ENCODE measurements at regions not wholly inside any gene's neighbourhood (a gene's known extent, or its start where the extent isn't known, plus 50 kb on each side); places are given as distances from the start of the nearest gene placed in this dataset.
A peak's percentile ranks its signal among the peaks of the same experiment; 100 is the strongest.

GRCh38 chr3:43871627-43872245 is 181.0 kb downstream of the ABHD5 start:
- Histone ChIP-seq H3K4me3 (no peak overlapping the region), H3K9me3 (no peaks in the 10 kb centered on the region), H3K4me2 (0 out of 2 replicates have a peak overlapping the region, but pooled peaks have one; percentile 26), H3K9ac (no peak overlapping the region), H3K27ac (no peak overlapping the region), H4K20me1 (no peaks in the 10 kb centered on the region), H3K4me1 (peaks cover 15% of the 10 kb centered on the region), H3K27me3 (no peaks in the 10 kb centered on the region), H3K36me3 (no peaks in the 10 kb centered on the region)
- TF ChIP-seq Cebpa-rat (IDR thresholded peaks at IDR 0.05) = no peak

GRCh38 chr3:43872301-43872700 is 181.6 kb downstream of the ABHD5 start:
- Histone ChIP-seq H3K9ac (no peak overlapping the region), H3K36me3 (no peaks in the 10 kb centered on the region), H3K4me2 (peak overlapping the region; percentile 26; the same call in 1 of the 2 replicates), H3K4me3 (no peak overlapping the region), H3K4me1 (peaks cover 11% of the 10 kb centered on the region), H4K20me1 (no peaks in the 10 kb centered on the region), H3K27me3 (no peaks in the 10 kb centered on the region), H3K9me3 (no peaks in the 10 kb centered on the region), H3K27ac (no peak overlapping the region)
- TF ChIP-seq Cebpa-rat (IDR thresholded peaks at IDR 0.05) = no peak

- Histone ChIP-seq H3K9ac (no peak overlapping the region), H3K4me2 (no peak overlapping the region), H3K9me3 (no peaks in the 10 kb centered on the region), H3K4me1 (peaks cover 11% of the 10 kb centered on the region), H3K27me3 (no peaks in the 10 kb centered on the region), H3K36me3 (no peaks in the 10 kb centered on the region), H3K4me3 (no peak overlapping the region), H4K20me1 (no peaks in the 10 kb centered on the region), H3K27ac (no peak overlapping the region)
- TF ChIP-seq Cebpa-rat (IDR thresholded peaks at IDR 0.05) = no peak
These were observed 182.2 kb downstream of the ABHD5 start for GRCh38 chr3:43872901-43873300.

DNA sequence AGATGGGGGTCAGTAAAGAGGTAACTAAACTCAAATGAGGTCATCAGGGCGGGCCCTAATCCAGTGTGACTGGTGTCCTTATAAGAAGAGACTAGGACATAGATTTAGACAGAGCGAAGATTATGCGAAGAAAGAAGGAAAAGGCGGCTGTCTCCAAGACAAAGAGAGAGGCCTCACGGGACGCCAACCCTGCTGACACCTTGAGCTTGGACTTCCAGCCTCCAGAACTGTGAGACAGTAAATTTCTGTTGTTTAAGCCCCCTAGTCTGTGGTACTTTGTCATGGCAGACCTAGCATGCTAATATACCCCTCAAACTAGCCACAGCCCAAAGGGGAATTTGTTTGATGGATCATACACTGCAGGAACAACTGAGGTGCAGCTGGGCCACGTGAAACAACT is 183.0 kb downstream of the ABHD5 start:
- Histone ChIP-seq H3K36me3 (no peaks in the 10 kb centered on the region), H3K4me2 (no peak overlapping the region), H4K20me1 (no peaks in the 10 kb centered on the region), H3K9ac (no peak overlapping the region), H3K9me3 (no peaks in the 10 kb centered on the region), H3K4me1 (peaks cover 11% of the 10 kb centered on the region), H3K27me3 (no peaks in the 10 kb centered on the region), H3K4me3 (no peak overlapping the region), H3K27ac (no peak overlapping the region)
- no peak for TF ChIP-seq Cebpa-rat (IDR thresholded peaks at IDR 0.05)

DNA sequence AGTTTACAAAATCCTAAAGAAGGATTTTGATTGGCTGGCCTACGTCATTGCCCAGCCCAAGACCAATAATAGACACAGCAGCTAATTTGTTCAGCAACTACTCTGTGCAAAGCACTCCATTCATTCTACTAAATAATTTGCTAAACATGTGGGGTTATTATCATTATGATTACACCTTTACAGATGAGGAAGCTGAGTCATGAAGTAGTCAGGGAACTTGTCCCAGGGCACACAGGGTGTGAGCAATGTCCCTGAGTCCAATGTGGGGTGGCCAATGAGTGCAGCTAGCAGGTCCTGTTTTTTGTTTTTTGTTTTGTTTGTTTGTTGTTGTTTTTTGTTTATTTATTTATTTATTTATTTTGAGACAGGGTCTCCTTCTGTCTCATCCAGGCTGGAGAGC is 183.6 kb downstream of the ABHD5 start:
- H3K9ac ChIP-seq = no peak overlapping the region
- H3K36me3 ChIP-seq = no peaks in the 10 kb centered on the region
- H4K20me1 ChIP-seq = no peaks in the 10 kb centered on the region
- H3K9me3 ChIP-seq = no peaks in the 10 kb centered on the region
- no peak overlapping the region for H3K4me2 ChIP-seq
- no peaks in the 10 kb centered on the region for H3K27me3 ChIP-seq
- peaks cover 11% of the 10 kb centered on the region for H3K4me1 ChIP-seq
- no peak overlapping the region for H3K27ac ChIP-seq
- TF ChIP-seq Cebpa-rat (IDR thresholded peaks at IDR 0.05) = no peak
- no peak overlapping the region for H3K4me3 ChIP-seq

GRCh38 chr3:43874731-43875130 is 184.0 kb downstream of the ABHD5 start:
- H3K9me3 ChIP-seq = no peaks in the 10 kb centered on the region
- no peaks in the 10 kb centered on the region for H3K36me3 ChIP-seq
- H3K4me3 ChIP-seq = no peak overlapping the region
- H4K20me1 ChIP-seq = no peaks in the 10 kb centered on the region
- no peak overlapping the region for H3K4me2 ChIP-seq
- H3K4me1 ChIP-seq = peaks cover 11% of the 10 kb centered on the region
- no peak overlapping the region for H3K27ac ChIP-seq
- H3K27me3 ChIP-seq = no peaks in the 10 kb centered on the region
- H3K9ac ChIP-seq = no peak overlapping the region
- no peak for TF ChIP-seq Cebpa-rat (IDR thresholded peaks at IDR 0.05)

DNA sequence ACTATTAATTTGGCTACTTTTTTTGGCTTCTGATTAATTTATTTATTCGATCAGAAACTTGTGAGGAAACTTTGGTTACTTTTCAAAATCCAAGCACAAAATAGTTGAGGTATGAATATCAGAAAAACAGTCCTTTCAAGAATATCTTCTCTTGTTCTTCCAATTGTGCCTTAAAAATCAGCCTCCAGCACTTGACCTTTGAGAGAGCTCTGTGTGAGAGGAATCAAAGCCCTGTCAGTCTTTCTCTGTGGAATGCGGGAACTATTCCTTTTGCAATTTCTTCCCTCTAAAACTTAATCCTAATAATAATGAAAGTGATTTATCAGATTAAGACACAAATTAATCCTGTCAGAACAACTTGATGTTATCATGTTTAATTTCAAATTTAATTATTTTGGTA is 185.9 kb downstream of the ABHD5 start:
- Histone ChIP-seq H3K4me3 (no peak overlapping the region), H3K9ac (no peak overlapping the region), H3K27ac (no peak overlapping the region), H3K27me3 (no peaks in the 10 kb centered on the region), H3K36me3 (no peaks in the 10 kb centered on the region), H4K20me1 (no peaks in the 10 kb centered on the region), H3K9me3 (no peaks in the 10 kb centered on the region), H3K4me1 (peaks cover 11% of the 10 kb centered on the region), H3K4me2 (no peak overlapping the region)
- no peak for TF ChIP-seq Cebpa-rat (IDR thresholded peaks at IDR 0.05)

- H3K9me3 ChIP-seq = no peaks in the 10 kb centered on the region
- no peaks in the 10 kb centered on the region for H3K4me1 ChIP-seq
- no peaks in the 10 kb centered on the region for H3K36me3 ChIP-seq
- H4K20me1 ChIP-seq = no peaks in the 10 kb centered on the region
- H3K4me3 ChIP-seq = no peak overlapping the region
- H3K9ac ChIP-seq = no peak overlapping the region
- no peak overlapping the region for H3K4me2 ChIP-seq
- no peak overlapping the region for H3K27ac ChIP-seq
- H3K27me3 ChIP-seq = no peaks in the 10 kb centered on the region
- TF ChIP-seq Cebpa-rat (IDR thresholded peaks at IDR 0.05) = no peak
These were observed 188.4 kb downstream of the ABHD5 start for GRCh38 chr3:43879166-43879565.

DNA sequence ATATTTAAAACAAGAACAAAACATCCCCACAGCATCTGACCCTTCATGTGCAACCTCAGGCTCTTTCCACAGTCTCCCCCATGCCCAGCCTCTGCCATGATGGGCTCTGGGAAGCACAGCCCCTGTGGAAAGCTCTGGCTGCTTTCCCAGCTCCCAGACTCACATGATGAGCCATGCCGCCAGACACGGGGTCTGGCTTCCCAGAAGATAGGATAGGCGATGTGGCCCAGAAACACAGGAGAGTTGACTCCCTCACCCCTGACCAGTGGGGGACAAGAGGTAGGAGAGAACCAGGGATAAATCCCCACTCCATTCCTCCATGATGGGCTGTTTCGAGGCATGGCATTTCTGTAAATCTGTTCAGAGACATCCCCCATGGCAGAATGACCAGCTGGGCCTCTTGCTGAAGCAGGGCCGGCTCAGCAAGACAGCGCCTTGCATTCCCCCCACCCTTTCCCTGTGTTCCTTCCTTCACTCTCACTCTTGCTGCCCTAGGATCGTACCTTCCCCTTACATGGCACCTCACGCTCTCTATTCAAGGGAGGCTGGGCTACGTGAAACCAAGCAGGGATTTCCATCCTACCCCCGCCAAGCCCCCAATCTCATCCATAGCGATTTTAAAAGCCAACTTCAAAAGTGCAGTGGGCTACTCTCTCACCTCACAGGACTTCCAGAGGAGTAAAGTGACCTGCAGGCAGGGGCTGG is 192.4 kb downstream of the ABHD5 start:
- Histone ChIP-seq H3K4me3 (no peak overlapping the region), H3K4me2 (no peak overlapping the region), H3K4me1 (no peaks in the 10 kb centered on the region), H3K36me3 (no peaks in the 10 kb centered on the region), H3K9ac (no peak overlapping the region), H3K27me3 (no peaks in the 10 kb centered on the region), H4K20me1 (no peaks in the 10 kb centered on the region), H3K9me3 (no peaks in the 10 kb centered on the region), H3K27ac (no peak overlapping the region)
- TF ChIP-seq Cebpa-rat (IDR thresholded peaks at IDR 0.05) = no peak

GRCh38 chr3:43883729-43884396 is 193.1 kb downstream of the ABHD5 start:
- Histone ChIP-seq H3K4me2 (no peak overlapping the region), H3K27ac (no peak overlapping the region), H3K36me3 (no peaks in the 10 kb centered on the region), H3K9ac (no peak overlapping the region), H3K27me3 (no peaks in the 10 kb centered on the region), H3K9me3 (no peaks in the 10 kb centered on the region), H3K4me1 (no peaks in the 10 kb centered on the region), H4K20me1 (no peaks in the 10 kb centered on the region), H3K4me3 (no peak overlapping the region)
- no peak for TF ChIP-seq Cebpa-rat (IDR thresholded peaks at IDR 0.05)

Measured in BLaER1 (cell line).